Esophagus squamous epithelium (tissue), 4 donors: ENCODE measurements at regions not wholly inside any gene's neighbourhood (a gene's known extent, or its start where the extent isn't known, plus 50 kb on each side); places are given as distances from the start of the nearest gene placed in this dataset.

Experiments used
- POLR2A ChIP-seq, 4 donors: fragments of 450-650 bp; IDR thresholded peaks; one replicate each; pipeline ENCODE4 v1.6.1; 2017; ENCODE audit warnings: antibody characterized with exemption in 4 of 4, mild to moderate bottlenecking in 4 of 4, moderate library complexity in 3 of 4
- TF ChIP-seq, protein P1 (sequence below), 6 experiments: fragments of 450-650 bp in 4 of 6; fragments of 200-600 bp in 2 of 6; sonication (generic) in 2 of 6; IDR thresholded peaks; one replicate each; pipeline ENCODE4 v1.5.1; 2016 to 2019; ENCODE audit warnings: antibody characterized with exemption in 6 of 6, mild to moderate bottlenecking in 4 of 6, moderate library complexity in 4 of 6

DNA sequence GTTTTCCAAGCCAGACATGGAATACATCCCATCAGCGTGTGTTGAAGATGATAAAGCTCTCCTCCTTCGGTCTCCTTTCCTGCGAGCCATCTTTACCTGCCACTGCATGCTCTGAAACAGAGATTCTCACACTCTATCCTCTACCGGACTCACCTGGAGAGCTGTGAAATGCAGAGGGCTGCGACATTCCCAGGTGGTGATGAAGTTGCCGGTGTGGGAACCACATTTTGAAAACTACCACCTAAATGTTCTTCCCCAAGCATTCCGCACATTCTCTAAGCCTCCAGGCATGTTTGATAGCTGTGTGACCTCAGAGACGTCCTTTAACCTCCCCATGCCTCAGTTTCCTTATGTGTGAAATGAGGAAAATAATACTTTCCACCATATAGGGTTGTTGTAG is 226.2 kb upstream of the RAB6C start:
- TF ChIP-seq, protein P1, sequence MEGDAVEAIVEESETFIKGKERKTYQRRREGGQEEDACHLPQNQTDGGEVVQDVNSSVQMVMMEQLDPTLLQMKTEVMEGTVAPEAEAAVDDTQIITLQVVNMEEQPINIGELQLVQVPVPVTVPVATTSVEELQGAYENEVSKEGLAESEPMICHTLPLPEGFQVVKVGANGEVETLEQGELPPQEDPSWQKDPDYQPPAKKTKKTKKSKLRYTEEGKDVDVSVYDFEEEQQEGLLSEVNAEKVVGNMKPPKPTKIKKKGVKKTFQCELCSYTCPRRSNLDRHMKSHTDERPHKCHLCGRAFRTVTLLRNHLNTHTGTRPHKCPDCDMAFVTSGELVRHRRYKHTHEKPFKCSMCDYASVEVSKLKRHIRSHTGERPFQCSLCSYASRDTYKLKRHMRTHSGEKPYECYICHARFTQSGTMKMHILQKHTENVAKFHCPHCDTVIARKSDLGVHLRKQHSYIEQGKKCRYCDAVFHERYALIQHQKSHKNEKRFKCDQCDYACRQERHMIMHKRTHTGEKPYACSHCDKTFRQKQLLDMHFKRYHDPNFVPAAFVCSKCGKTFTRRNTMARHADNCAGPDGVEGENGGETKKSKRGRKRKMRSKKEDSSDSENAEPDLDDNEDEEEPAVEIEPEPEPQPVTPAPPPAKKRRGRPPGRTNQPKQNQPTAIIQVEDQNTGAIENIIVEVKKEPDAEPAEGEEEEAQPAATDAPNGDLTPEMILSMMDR (IDR thresholded peaks at IDR 0.05), result no peak
- no peak for TF ChIP-seq POLR2A (IDR thresholded peaks at IDR 0.05)
